ENCODE measurements at regions not wholly inside any gene's neighbourhood (a gene's known extent, or its start where the extent isn't known, plus 50 kb on each side); places are given as distances from the start of the nearest gene placed in this dataset.

DNA sequence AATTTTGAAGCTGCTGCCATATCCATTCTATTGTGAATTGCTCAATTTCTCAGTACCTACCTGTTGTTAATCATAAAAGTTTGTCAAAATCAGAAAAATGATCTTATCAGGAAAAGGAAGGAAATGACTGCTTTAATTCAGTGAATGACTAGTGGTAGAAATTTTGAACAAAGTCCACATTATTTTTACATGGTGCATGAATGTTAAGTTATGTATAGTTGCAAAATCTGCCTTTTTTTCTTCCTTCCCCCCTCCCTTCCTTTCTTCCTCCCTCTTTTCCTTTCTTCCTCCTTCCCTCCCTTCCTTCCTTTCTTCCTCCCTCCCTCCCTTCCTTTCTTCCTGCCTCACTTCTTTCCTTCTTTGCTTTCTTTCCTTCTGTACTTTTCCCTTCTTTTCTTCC lies 127.1 kb upstream of the TSHZ2 start:
- H3K36me3 ChIP-seq (replicated peaks) = no peaks in the 10 kb centered on the region
- no peak overlapping the region for H3K27ac ChIP-seq
- in situ Hi-C loops (cut with HindIII; ENCODE audit: low pct_ligation_motif_present, low sequenced_read_pairs) = no loop called here
- H3K27me3 ChIP-seq (replicated peaks) = no peaks in the 10 kb centered on the region
- H3K4me3 ChIP-seq (ENCODE audit: low read depth, low read length) = no peak overlapping the region
- TF ChIP-seq, protein P1, sequence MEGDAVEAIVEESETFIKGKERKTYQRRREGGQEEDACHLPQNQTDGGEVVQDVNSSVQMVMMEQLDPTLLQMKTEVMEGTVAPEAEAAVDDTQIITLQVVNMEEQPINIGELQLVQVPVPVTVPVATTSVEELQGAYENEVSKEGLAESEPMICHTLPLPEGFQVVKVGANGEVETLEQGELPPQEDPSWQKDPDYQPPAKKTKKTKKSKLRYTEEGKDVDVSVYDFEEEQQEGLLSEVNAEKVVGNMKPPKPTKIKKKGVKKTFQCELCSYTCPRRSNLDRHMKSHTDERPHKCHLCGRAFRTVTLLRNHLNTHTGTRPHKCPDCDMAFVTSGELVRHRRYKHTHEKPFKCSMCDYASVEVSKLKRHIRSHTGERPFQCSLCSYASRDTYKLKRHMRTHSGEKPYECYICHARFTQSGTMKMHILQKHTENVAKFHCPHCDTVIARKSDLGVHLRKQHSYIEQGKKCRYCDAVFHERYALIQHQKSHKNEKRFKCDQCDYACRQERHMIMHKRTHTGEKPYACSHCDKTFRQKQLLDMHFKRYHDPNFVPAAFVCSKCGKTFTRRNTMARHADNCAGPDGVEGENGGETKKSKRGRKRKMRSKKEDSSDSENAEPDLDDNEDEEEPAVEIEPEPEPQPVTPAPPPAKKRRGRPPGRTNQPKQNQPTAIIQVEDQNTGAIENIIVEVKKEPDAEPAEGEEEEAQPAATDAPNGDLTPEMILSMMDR (IDR thresholded peaks at IDR 0.05; ENCODE audit: low read depth, low read length, missing control alignments) = no peak
- DNase-seq = no peak

DNA sequence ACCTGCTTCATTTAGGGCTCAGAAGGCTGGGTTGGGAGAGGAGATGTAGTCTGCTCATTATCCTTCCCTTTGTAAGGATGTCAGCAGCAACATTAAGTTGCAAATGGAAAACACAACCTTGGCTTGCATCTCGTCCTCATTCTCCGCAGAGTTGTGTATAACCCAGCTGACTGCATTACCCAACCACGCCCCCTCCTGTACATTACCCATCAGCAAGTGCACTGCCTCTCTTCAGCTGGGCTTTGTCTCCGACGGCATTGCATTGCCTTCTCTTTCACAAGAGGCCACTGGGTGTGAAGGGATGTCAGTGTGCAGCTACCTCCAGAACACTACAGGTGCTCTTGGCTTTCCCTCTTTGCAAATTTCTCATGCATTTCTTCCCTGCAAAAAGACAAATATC lies 128.7 kb upstream of the TSHZ2 start:
- in situ Hi-C loops (cut with HindIII; ENCODE audit: low pct_ligation_motif_present, low sequenced_read_pairs) = no loop called here
- TF ChIP-seq, protein P1 (IDR thresholded peaks at IDR 0.05; ENCODE audit: low read depth, low read length, missing control alignments) = no peak
- no peak overlapping the region for H3K27ac ChIP-seq
- no peaks in the 10 kb centered on the region for H3K36me3 ChIP-seq (replicated peaks)
- H3K27me3 ChIP-seq (replicated peaks) = no peaks in the 10 kb centered on the region
- no peak overlapping the region for H3K4me3 ChIP-seq (ENCODE audit: low read depth, low read length)
- no peak for DNase-seq

DNA sequence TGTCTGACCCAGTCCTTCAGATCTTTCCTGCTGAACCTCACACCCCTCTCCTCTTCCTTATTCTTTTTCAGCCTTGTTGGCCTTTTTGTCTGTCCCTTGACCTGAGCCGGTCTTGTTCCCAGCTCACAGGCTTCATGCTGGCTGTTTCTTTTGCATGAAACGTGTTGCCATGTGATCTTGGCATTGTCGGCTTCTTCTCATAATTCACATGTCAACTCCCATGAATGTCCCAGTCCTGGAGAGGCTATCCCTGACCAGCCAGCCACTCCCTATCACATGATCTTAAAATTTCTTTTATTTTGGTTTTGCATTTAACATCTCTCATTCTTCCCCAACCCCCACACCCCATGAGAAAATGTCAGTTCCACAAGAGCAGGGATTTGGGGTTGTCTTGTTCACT lies 131.2 kb upstream of the TSHZ2 start:
- in situ Hi-C loops (cut with HindIII; ENCODE audit: low pct_ligation_motif_present, low sequenced_read_pairs) = no loop called here
- DNase-seq = no peak
- Histone ChIP-seq H3K27ac (no peak overlapping the region), H3K36me3 (replicated peaks) (no peaks in the 10 kb centered on the region), H3K27me3 (replicated peaks) (no peaks in the 10 kb centered on the region), H3K4me3 (ENCODE audit: low read depth, low read length) (no peak overlapping the region)
- TF ChIP-seq, protein P1 (IDR thresholded peaks at IDR 0.05; ENCODE audit: low read depth, low read length, missing control alignments) = no peak

DNA sequence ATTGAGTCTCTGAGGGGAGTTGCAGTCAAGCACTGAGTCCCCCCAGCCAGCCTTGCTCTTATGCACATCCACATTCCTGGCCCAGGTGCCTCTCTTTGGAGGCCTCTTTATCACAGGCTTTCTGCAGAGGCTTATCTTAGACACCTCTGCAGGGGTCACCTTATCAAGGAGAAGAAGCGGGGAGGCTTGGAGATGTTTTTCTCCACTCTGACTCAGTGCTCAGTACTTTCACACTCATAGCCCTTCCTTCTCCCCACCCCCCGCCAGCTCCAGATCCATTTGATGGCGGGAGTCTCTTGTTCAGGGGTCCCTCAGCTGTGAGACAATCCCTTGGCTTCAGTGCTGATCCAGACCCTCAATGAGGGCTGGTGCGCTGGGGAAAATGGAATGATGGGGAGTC lies 132.1 kb upstream of the TSHZ2 start:
- in situ Hi-C loops (cut with HindIII; ENCODE audit: low pct_ligation_motif_present, low sequenced_read_pairs) = no loop called here
- TF ChIP-seq, protein P1 (IDR thresholded peaks at IDR 0.05; ENCODE audit: low read depth, low read length, missing control alignments) = no peak
- Histone ChIP-seq H3K36me3 (replicated peaks) (no peaks in the 10 kb centered on the region), H3K27ac (no peak overlapping the region), H3K27me3 (replicated peaks) (no peaks in the 10 kb centered on the region), H3K4me3 (ENCODE audit: low read depth, low read length) (no peak overlapping the region)
- DNase-seq = no peak

DNA sequence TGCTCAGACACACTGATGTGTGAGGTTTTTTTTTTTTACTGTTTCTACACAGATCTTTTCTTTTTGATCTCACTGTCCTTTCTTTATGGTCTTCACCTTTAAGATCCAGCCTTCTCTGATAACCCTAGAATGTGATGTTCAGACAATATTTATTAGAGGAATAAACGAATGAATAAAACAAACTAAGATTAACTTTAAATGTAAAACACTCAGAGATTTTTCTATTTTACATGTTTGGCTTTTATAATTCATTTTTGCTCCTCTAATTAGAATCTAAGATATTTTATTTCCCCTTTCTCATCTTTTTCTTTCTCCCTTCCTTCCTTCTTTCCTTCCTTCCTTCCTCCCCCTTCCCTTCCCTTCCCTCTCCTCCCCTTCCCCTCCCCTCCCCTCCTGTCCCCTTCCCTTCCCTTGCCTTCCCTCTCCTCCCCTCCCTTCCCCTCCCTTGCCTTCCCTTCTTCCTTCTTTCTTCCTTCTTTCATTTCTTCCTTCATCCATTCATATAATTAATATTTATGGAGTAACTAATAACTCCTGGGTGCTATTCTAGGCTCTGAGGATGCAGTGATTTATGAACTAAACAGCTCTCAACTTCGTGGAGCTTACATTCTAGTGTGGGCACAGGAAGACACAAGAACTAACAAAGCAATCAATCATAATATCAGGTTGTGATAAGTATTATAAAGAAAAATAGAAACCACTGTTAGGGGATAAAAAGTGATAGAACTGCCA lies 133.5 kb upstream of the TSHZ2 start:
- Histone ChIP-seq H3K36me3 (replicated peaks) (no peaks in the 10 kb centered on the region), H3K27me3 (replicated peaks) (no peaks in the 10 kb centered on the region), H3K4me3 (ENCODE audit: low read depth, low read length) (no peak overlapping the region), H3K27ac (no peak overlapping the region)
- DNase-seq = no peak
- in situ Hi-C loops (cut with HindIII; ENCODE audit: low pct_ligation_motif_present, low sequenced_read_pairs) = no loop called here
- TF ChIP-seq, protein P1 (IDR thresholded peaks at IDR 0.05; ENCODE audit: low read depth, low read length, missing control alignments) = no peak

DNA sequence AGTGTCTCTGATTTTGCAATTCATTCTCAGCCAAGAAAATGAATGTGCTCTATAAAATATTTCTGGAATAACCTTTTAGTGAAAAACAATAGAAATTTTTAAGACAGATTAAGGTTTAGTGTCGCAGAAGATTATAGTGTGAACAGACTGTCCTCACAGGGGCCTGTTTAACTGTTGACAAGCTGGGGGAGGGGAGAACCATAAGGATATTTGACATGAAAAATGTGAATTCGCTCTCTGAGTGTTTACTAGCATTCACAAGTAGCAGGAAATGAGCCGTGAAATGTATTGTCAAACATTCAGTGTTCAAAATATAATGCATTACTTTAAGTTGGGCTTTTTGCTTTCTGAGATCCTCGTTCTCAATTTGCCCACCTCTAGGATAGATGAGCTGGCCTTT lies 134.8 kb upstream of the TSHZ2 start:
- no peaks in the 10 kb centered on the region for H3K27me3 ChIP-seq (replicated peaks)
- no peaks in the 10 kb centered on the region for H3K36me3 ChIP-seq (replicated peaks)
- DNase-seq = no peak
- no peak overlapping the region for H3K27ac ChIP-seq
- TF ChIP-seq, protein P1 (IDR thresholded peaks at IDR 0.05; ENCODE audit: low read depth, low read length, missing control alignments) = no peak
- in situ Hi-C loops (cut with HindIII; ENCODE audit: low pct_ligation_motif_present, low sequenced_read_pairs) = no loop called here
- H3K4me3 ChIP-seq (ENCODE audit: low read depth, low read length) = no peak overlapping the region

All from brain microvascular endothelial cell (primary cell).